OCI-LY3 (cell line): ENCODE measurements at regions not wholly inside any gene's neighbourhood (a gene's known extent, or its start where the extent isn't known, plus 50 kb on each side); places are given as distances from the start of the nearest gene placed in this dataset.

ENCODE experiments used
- EZH2phosphoT487 ChIP-seq: fragments of 200-600 bp; shearing (Covaris generic); IDR thresholded peaks from 2 replicates; pipeline ENCODE4 v1.6.1; 2018; ENCODE audit warnings: antibody characterized with exemption, mixed run types, low read depth
- TF ChIP-seq, protein P1 (sequence below): fragments of 200-600, 300-600 bp; sonication (generic); IDR thresholded peaks from 2 replicates; pipeline ENCODE4 v1.5.1; 2014; ENCODE audit warnings: antibody characterized with exemption, low read length, low read depth

DNA sequence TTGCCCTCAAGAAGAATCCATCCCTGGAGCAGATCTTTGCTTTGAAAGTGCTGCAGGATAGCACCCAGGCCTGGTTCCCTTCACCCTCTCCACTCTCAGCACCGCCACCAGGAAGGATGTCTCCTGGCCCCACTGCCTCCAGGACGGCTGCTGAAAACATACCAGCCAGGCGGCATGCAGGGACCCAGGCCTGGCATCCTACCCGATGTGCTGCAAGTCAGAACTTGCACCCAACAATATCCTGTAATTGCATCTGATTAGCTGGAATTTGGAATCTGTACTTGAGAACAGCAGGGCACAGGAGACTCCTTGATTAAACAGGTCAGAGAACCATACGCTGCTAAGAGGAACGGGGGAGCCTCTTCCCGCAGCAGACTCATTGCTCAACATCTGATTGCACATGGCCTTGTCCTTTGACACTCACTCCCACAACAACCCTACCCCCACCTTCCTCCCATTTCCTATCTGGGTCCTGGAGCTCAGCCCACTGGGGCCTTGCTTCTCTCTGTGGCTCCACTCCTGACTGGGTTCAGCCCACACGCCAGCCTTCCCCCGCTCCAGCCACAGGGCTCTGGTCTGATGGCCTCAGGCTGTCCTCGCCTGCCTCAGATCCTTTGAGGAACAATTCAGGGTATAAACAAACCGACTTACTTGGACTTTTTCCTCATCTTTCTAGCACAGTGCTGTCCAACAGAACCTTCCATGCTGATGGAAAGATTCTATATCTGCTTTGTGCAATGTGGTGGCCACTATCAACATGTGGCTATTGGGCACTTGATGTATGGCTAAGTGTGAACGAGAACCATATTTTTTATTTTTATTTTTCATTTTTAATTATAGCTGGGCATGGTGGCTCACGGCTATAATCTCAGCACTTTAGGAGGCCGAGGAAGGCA lies 78.0 kb downstream of the FGD2 start:
- TF ChIP-seq, protein P1, sequence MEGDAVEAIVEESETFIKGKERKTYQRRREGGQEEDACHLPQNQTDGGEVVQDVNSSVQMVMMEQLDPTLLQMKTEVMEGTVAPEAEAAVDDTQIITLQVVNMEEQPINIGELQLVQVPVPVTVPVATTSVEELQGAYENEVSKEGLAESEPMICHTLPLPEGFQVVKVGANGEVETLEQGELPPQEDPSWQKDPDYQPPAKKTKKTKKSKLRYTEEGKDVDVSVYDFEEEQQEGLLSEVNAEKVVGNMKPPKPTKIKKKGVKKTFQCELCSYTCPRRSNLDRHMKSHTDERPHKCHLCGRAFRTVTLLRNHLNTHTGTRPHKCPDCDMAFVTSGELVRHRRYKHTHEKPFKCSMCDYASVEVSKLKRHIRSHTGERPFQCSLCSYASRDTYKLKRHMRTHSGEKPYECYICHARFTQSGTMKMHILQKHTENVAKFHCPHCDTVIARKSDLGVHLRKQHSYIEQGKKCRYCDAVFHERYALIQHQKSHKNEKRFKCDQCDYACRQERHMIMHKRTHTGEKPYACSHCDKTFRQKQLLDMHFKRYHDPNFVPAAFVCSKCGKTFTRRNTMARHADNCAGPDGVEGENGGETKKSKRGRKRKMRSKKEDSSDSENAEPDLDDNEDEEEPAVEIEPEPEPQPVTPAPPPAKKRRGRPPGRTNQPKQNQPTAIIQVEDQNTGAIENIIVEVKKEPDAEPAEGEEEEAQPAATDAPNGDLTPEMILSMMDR, result no peak
- no peak for TF ChIP-seq EZH2phosphoT487
